Erythroblast (primary cell): ENCODE measurements at regions not wholly inside any gene's neighbourhood (a gene's known extent, or its start where the extent isn't known, plus 50 kb on each side); places are given as distances from the start of the nearest gene placed in this dataset.

ENCODE experiments used
- GATA1 ChIP-seq: IDR thresholded peaks from 2 replicates; pipeline ENCODE4 v1.6.1; 2011; ENCODE audit warnings: low read depth, mild to moderate bottlenecking, control low read depth, low read length, moderate library complexity
- POLR2A ChIP-seq: IDR thresholded peaks from 2 replicates; pipeline ENCODE4 v1.6.1; 2011; ENCODE audit warnings: mild to moderate bottlenecking, low read length

- TF ChIP-seq POLR2A = no peak
- TF ChIP-seq GATA1 = no peak
These were observed 504.2 kb downstream of the EIPR1 start for GRCh38 chr2:2873450-2873811.
